ENCODE measurements at regions not wholly inside any gene's neighbourhood (a gene's known extent, or its start where the extent isn't known, plus 50 kb on each side); places are given as distances from the start of the nearest gene placed in this dataset.

DNA sequence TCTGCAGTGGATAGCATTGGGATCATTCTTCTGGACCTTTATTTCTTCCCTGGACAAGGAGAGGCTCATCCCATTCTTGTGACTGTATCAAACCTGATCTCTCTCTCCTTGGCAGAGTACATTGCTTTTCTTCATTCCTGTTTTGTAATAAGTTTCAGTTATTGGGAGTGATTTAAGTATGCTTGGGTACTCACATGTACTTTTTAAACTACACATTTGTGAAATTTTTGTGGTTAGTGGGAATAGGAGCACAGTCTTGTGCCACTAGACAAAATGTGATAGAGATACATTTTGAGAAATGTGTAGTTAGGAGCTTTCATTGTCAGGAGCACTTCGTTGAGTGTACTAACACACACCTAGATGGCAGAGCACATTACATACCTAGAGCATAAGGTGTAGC, 262.6 kb downstream of the C3orf38 start:
- no peak overlapping the region for H3K4me3 ChIP-seq (replicated peaks; ENCODE audit: low read depth, low read length)
- TF ChIP-seq, protein P1, sequence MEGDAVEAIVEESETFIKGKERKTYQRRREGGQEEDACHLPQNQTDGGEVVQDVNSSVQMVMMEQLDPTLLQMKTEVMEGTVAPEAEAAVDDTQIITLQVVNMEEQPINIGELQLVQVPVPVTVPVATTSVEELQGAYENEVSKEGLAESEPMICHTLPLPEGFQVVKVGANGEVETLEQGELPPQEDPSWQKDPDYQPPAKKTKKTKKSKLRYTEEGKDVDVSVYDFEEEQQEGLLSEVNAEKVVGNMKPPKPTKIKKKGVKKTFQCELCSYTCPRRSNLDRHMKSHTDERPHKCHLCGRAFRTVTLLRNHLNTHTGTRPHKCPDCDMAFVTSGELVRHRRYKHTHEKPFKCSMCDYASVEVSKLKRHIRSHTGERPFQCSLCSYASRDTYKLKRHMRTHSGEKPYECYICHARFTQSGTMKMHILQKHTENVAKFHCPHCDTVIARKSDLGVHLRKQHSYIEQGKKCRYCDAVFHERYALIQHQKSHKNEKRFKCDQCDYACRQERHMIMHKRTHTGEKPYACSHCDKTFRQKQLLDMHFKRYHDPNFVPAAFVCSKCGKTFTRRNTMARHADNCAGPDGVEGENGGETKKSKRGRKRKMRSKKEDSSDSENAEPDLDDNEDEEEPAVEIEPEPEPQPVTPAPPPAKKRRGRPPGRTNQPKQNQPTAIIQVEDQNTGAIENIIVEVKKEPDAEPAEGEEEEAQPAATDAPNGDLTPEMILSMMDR (IDR thresholded peaks at IDR 0.05; ENCODE audit: low read length, missing control alignments) = no peak
- DNase-seq (ENCODE audit: low read depth) = peak; percentile 4

DNA sequence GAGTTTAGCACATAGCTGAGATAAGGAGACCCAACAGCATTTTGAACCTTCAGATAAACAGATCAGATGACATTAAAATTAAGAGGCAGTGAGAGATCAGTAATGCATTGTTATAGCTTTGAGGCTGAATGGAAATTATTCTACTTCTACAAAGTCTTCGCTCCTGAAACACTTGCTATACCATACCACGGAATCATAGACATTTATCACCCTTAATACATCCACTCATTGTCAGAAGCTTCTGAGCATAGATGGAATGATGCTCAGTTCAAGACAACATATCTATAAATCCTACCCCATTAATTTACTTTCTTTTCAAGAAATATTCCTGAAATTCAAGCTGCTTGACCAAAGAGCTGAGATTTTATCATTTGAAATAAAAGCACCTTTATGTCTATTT, 266.7 kb downstream of the C3orf38 start:
- no peak overlapping the region for H3K4me3 ChIP-seq (replicated peaks; ENCODE audit: low read depth, low read length)
- TF ChIP-seq, protein P1 (IDR thresholded peaks at IDR 0.05; ENCODE audit: low read length, missing control alignments) = no peak
- no peak for DNase-seq (ENCODE audit: low read depth)

DNA sequence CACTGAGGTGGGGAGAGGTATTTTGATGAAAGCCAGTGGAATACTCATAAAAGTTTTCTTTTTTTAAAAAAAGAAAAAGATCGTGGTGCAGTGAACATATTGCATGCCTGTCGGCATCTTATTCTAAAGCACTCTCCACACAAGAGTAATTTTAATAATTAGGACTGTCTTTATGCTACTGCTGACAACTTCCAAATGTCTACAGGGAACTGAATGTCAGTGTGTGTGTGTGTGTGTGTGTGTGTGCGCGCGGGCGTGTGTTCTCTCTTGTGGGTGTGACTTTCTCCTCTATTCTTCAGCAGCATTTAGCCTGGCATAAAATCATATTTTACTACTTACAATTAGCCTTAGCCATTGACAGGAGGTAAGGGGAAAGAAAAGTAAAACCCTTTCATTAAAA, 268.5 kb downstream of the C3orf38 start:
- TF ChIP-seq, protein P1 (IDR thresholded peaks at IDR 0.05; ENCODE audit: low read length, missing control alignments) = no peak
- DNase-seq (ENCODE audit: low read depth) = no peak
- no peak overlapping the region for H3K4me3 ChIP-seq (replicated peaks; ENCODE audit: low read depth, low read length)

DNA sequence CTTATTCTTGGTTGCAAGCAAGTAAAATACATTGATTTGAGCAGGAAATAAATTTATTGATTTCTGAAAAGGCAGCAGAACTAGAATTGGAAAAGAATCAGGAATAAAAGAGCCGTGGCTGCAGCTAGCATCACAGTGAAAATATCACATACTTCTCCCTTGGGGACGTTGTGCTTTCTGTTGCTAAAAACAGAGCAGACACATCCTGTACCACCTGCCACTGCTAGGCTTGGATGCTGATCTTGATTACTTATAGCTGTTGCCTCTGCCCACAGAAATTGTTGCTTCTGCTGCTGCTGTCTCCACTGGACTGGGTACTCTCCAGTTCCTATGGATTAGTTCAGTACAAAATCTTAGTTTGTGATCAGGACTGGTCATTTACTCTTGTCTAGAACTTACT, 283.8 kb downstream of the C3orf38 start:
- H3K4me3 ChIP-seq (replicated peaks; ENCODE audit: low read depth, low read length) = no peak overlapping the region
- TF ChIP-seq, protein P1 (IDR thresholded peaks at IDR 0.05; ENCODE audit: low read length, missing control alignments) = no peak
- DNase-seq (ENCODE audit: low read depth) = no peak

DNA sequence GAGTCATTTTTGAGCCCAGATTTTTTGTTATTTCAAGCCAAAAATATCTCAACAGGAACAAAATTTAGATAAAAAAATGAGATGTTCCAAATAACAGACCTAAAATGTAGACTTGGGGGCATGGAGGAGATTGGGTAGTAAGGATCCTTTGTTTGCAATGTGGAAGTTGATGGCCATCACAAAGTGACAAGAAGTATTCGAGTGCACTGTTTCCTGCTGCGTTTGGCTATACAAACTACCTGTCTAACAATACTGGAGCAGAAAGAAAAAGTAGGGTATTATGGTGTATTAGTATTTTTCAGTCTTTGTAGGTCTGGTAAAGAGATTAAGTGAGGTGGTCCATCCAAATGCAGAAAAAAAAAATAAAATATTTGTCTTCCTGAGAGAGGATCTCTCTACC, 284.2 kb downstream of the C3orf38 start:
- no peak for DNase-seq (ENCODE audit: low read depth)
- TF ChIP-seq, protein P1 (IDR thresholded peaks at IDR 0.05; ENCODE audit: low read length, missing control alignments) = no peak
- H3K4me3 ChIP-seq (replicated peaks; ENCODE audit: low read depth, low read length) = no peak overlapping the region

DNA sequence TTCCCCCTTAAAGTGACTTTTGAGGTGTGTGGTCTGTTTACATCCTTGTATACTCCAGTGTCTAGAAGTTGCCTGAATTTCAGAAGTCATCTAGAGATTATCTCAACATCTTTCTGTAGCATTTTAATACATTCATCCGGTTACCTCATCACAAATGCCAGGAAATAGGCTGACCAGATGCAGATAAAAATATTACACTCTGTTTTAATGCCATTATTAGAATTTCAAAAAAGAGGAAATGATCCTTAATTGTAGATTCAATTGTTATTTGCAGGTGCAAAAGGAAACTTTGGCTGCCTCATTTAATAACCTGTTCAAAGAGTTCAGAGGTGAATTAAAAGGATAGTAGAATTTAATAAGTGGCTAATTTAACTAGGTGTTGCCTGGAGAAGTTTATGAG, 290.9 kb downstream of the C3orf38 start:
- no peak for DNase-seq (ENCODE audit: low read depth)
- TF ChIP-seq, protein P1 (IDR thresholded peaks at IDR 0.05; ENCODE audit: low read length, missing control alignments) = no peak
- H3K4me3 ChIP-seq (replicated peaks; ENCODE audit: low read depth, low read length) = no peak overlapping the region

DNA sequence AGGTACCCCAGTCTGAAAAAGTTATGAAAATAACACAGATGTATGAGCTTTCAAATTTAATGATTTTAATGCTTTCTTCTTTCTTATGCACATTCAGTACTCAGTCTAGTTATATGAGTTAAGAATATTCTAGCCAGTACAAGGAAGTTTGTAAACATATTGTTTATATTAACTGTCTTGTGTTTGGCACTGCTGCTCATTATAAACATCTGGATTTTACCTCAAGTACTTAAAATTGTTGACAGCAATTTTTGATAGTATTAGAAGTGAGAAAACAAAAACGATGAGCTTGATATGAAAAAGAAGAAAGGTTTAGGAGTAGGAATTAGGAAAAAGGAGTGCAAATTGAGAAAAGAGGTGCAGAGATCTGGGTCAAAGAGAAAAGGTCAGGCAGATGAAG, 293.3 kb downstream of the C3orf38 start:
- H3K4me3 ChIP-seq (replicated peaks; ENCODE audit: low read depth, low read length) = no peak overlapping the region
- TF ChIP-seq, protein P1 (IDR thresholded peaks at IDR 0.05; ENCODE audit: low read length, missing control alignments) = no peak
- no peak for DNase-seq (ENCODE audit: low read depth)

Measured in fibroblast of pulmonary artery (primary cell).